ENCODE measurements at regions not wholly inside any gene's neighbourhood (a gene's known extent, or its start where the extent isn't known, plus 50 kb on each side); places are given as distances from the start of the nearest gene placed in this dataset.
A peak's percentile ranks its signal among the peaks of the same experiment; 100 is the strongest.

GRCh38 chr1:8154621-8155052 lies 128.5 kb upstream of the ERRFI1 start:
- Histone ChIP-seq H2AFZ (ENCODE audit: low read depth, low read length) (no peak overlapping the region), H3K4me3 (ENCODE audit: insufficient read depth in 1 of 2, low read depth in 1 of 2, low read length in 2 of 2) (no peak overlapping the region), H2BK15ac (ENCODE audit: low read depth, poor library complexity, severe bottlenecking) (no peak overlapping the region), H3K23ac (ENCODE audit: low read length in 2 of 2) (no peak overlapping the region), H2AK5ac (ENCODE audit: low read length, severe bottlenecking) (no peak overlapping the region), H3K9ac (ENCODE audit: low read length) (no peak overlapping the region), H3K4ac (ENCODE audit: low read depth in 1 of 2, low read length in 2 of 2) (peak overlapping the region in 1 of 2 experiments; percentile 57), H4K8ac (ENCODE audit: low read length) (no peak overlapping the region), H3K27ac (ENCODE audit: low read length, poor library complexity, severe bottlenecking) (peak overlapping the region; percentile 53), H3K36me3 (ENCODE audit: control insufficient read depth in 1 of 2, insufficient read depth in 2 of 2, low read depth in 1 of 2, low read length in 2 of 2) (no peaks in the 10 kb centered on the region), H3K9me3 (ENCODE audit: control insufficient read depth, low read length) (no peaks in the 10 kb centered on the region), H3K18ac (ENCODE audit: low read depth in 1 of 2, low read length in 2 of 2) (peak overlapping the region; percentile 28 to 40), H3K4me1 (ENCODE audit: control insufficient read depth, insufficient read depth, low read depth, low read length) (peaks cover 9% of the 10 kb centered on the region), H4K91ac (ENCODE audit: low read length) (no peak overlapping the region), H3K79me1 (replicated peaks; ENCODE audit: low read length, poor library complexity, severe bottlenecking) (no peaks in the 10 kb centered on the region), H2BK120ac (ENCODE audit: low read depth, low read length) (peak overlapping the region; percentile 96), H3K4me2 (ENCODE audit: low read length, poor library complexity, severe bottlenecking) (peak overlapping the region; percentile 48), H3K14ac (ENCODE audit: low read length in 2 of 2) (no peak overlapping the region), H2BK5ac (ENCODE audit: low read depth, low read length, poor library complexity, severe bottlenecking) (no peak overlapping the region), H2BK12ac (ENCODE audit: low read length in 2 of 2) (peak overlapping the region in 1 of 2 experiments; percentile 60), H3K27me3 (ENCODE audit: control insufficient read depth in 1 of 2, insufficient read depth in 1 of 2, low read length in 2 of 2) (no peaks in the 10 kb centered on the region)
- WGBS: 16% methylated on average over 15 of the region's 15 CpGs
- DNase-seq: peak; percentile 78

GRCh38 chr1:8153961-8154360 lies 127.9 kb upstream of the ERRFI1 start:
- peaks cover 9% of the 10 kb centered on the region for H3K4me1 ChIP-seq (ENCODE audit: control insufficient read depth, insufficient read depth, low read depth, low read length)
- no peak overlapping the region for H3K4me2 ChIP-seq (ENCODE audit: low read length, poor library complexity, severe bottlenecking)
- H2BK5ac ChIP-seq (ENCODE audit: low read depth, low read length, poor library complexity, severe bottlenecking): no peak overlapping the region
- peak overlapping the region; percentile 77 for H4K91ac ChIP-seq (ENCODE audit: low read length)
- H3K14ac ChIP-seq (ENCODE audit: low read length in 2 of 2): peak overlapping the region in 1 of 2 experiments; percentile 90
- H3K18ac ChIP-seq (ENCODE audit: low read depth in 1 of 2, low read length in 2 of 2): peak overlapping the region; percentile 85 to 91
- no peak overlapping the region for H3K27ac ChIP-seq (ENCODE audit: low read length, poor library complexity, severe bottlenecking)
- no peak overlapping the region for H2AFZ ChIP-seq (ENCODE audit: low read depth, low read length)
- no peaks in the 10 kb centered on the region for H3K27me3 ChIP-seq (ENCODE audit: control insufficient read depth in 1 of 2, insufficient read depth in 1 of 2, low read length in 2 of 2)
- H2AK5ac ChIP-seq (ENCODE audit: low read length, severe bottlenecking): no peak overlapping the region
- no peak overlapping the region for H3K4me3 ChIP-seq (ENCODE audit: insufficient read depth in 1 of 2, low read depth in 1 of 2, low read length in 2 of 2)
- no peaks in the 10 kb centered on the region for H3K36me3 ChIP-seq (ENCODE audit: control insufficient read depth in 1 of 2, insufficient read depth in 2 of 2, low read depth in 1 of 2, low read length in 2 of 2)
- H3K23ac ChIP-seq (ENCODE audit: low read length in 2 of 2): no peak overlapping the region
- no peak overlapping the region for H3K9ac ChIP-seq (ENCODE audit: low read length)
- H4K8ac ChIP-seq (ENCODE audit: low read length): peak overlapping the region; percentile 93
- H3K4ac ChIP-seq (ENCODE audit: low read depth in 1 of 2, low read length in 2 of 2): peak overlapping the region in 1 of 2 experiments; percentile 83
- no peaks in the 10 kb centered on the region for H3K79me1 ChIP-seq (replicated peaks; ENCODE audit: low read length, poor library complexity, severe bottlenecking)
- H2BK15ac ChIP-seq (ENCODE audit: low read depth, poor library complexity, severe bottlenecking): peak overlapping the region; percentile 86
- peak overlapping the region; percentile 96 to 100 for H2BK12ac ChIP-seq (ENCODE audit: low read length in 2 of 2)
- no peaks in the 10 kb centered on the region for H3K9me3 ChIP-seq (ENCODE audit: control insufficient read depth, low read length)
- WGBS: 94% methylated on average over 7 of the region's 7 CpGs
- H2BK120ac ChIP-seq (ENCODE audit: low read depth, low read length): peak overlapping the region; percentile 96
- no peak for DNase-seq

- Histone ChIP-seq H2AK5ac (ENCODE audit: low read length, severe bottlenecking) (no peak overlapping the region), H3K14ac (ENCODE audit: low read length in 2 of 2) (no peak overlapping the region), H3K9ac (ENCODE audit: low read length) (no peak overlapping the region), H3K23ac (ENCODE audit: low read length in 2 of 2) (no peak overlapping the region), H3K18ac (ENCODE audit: low read depth in 1 of 2, low read length in 2 of 2) (peak overlapping the region; percentile 61 to 70), H3K9me3 (ENCODE audit: control insufficient read depth, low read length) (no peaks in the 10 kb centered on the region), H2AFZ (ENCODE audit: low read depth, low read length) (no peak overlapping the region), H4K8ac (ENCODE audit: low read length) (no peak overlapping the region), H3K4me1 (ENCODE audit: control insufficient read depth, insufficient read depth, low read depth, low read length) (peaks cover 9% of the 10 kb centered on the region), H3K4me2 (ENCODE audit: low read length, poor library complexity, severe bottlenecking) (no peak overlapping the region), H3K4ac (ENCODE audit: low read depth in 1 of 2, low read length in 2 of 2) (peak overlapping the region; percentile 43 to 60), H3K79me1 (replicated peaks; ENCODE audit: low read length, poor library complexity, severe bottlenecking) (no peaks in the 10 kb centered on the region), H3K27me3 (ENCODE audit: control insufficient read depth in 1 of 2, insufficient read depth in 1 of 2, low read length in 2 of 2) (no peaks in the 10 kb centered on the region), H2BK12ac (ENCODE audit: low read length in 2 of 2) (peak overlapping the region; percentile 79 to 80), H3K27ac (ENCODE audit: low read length, poor library complexity, severe bottlenecking) (no peak overlapping the region), H2BK15ac (ENCODE audit: low read depth, poor library complexity, severe bottlenecking) (peak overlapping the region; percentile 20), H2BK5ac (ENCODE audit: low read depth, low read length, poor library complexity, severe bottlenecking) (no peak overlapping the region), H3K4me3 (ENCODE audit: insufficient read depth in 1 of 2, low read depth in 1 of 2, low read length in 2 of 2) (no peak overlapping the region), H2BK120ac (ENCODE audit: low read depth, low read length) (no peak overlapping the region), H4K91ac (ENCODE audit: low read length) (peak overlapping the region; percentile 62), H3K36me3 (ENCODE audit: control insufficient read depth in 1 of 2, insufficient read depth in 2 of 2, low read depth in 1 of 2, low read length in 2 of 2) (no peaks in the 10 kb centered on the region)
- 95% methylated on average over 19 of the region's 19 CpGs for WGBS
- no peak for DNase-seq
Measured at GRCh38 chr1:8152731-8153702, 126.9 kb upstream of the ERRFI1 start.

GRCh38 chr1:8151647-8152046 lies 125.5 kb upstream of the ERRFI1 start:
- Histone ChIP-seq H3K14ac (ENCODE audit: low read length in 2 of 2) (no peak overlapping the region), H2BK12ac (ENCODE audit: low read length in 2 of 2) (peak overlapping the region in 1 of 2 experiments; percentile 52), H3K36me3 (ENCODE audit: control insufficient read depth in 1 of 2, insufficient read depth in 2 of 2, low read depth in 1 of 2, low read length in 2 of 2) (no peaks in the 10 kb centered on the region), H3K9me3 (ENCODE audit: control insufficient read depth, low read length) (no peaks in the 10 kb centered on the region), H2AK5ac (ENCODE audit: low read length, severe bottlenecking) (no peak overlapping the region), H4K91ac (ENCODE audit: low read length) (no peak overlapping the region), H2AFZ (ENCODE audit: low read depth, low read length) (no peak overlapping the region), H3K4me3 (ENCODE audit: insufficient read depth in 1 of 2, low read depth in 1 of 2, low read length in 2 of 2) (no peak overlapping the region), H2BK120ac (ENCODE audit: low read depth, low read length) (no peak overlapping the region), H4K8ac (ENCODE audit: low read length) (no peak overlapping the region), H2BK5ac (ENCODE audit: low read depth, low read length, poor library complexity, severe bottlenecking) (no peak overlapping the region), H3K4ac (ENCODE audit: low read depth in 1 of 2, low read length in 2 of 2) (no peak overlapping the region), H3K4me2 (ENCODE audit: low read length, poor library complexity, severe bottlenecking) (no peak overlapping the region), H3K9ac (ENCODE audit: low read length) (no peak overlapping the region), H3K4me1 (ENCODE audit: control insufficient read depth, insufficient read depth, low read depth, low read length) (peaks cover 12% of the 10 kb centered on the region), H3K23ac (ENCODE audit: low read length in 2 of 2) (no peak overlapping the region), H3K27me3 (ENCODE audit: control insufficient read depth in 1 of 2, insufficient read depth in 1 of 2, low read length in 2 of 2) (no peaks in the 10 kb centered on the region), H3K79me1 (replicated peaks; ENCODE audit: low read length, poor library complexity, severe bottlenecking) (no peaks in the 10 kb centered on the region), H2BK15ac (ENCODE audit: low read depth, poor library complexity, severe bottlenecking) (no peak overlapping the region), H3K27ac (ENCODE audit: low read length, poor library complexity, severe bottlenecking) (no peak overlapping the region), H3K18ac (ENCODE audit: low read depth in 1 of 2, low read length in 2 of 2) (no peak overlapping the region)
- DNase-seq: no peak
- 85% methylated on average over 5 of the region's 7 CpGs for WGBS

All from mesenchymal stem cell (in vitro differentiated cells and primary cell).